RKO (cell line): ENCODE measurements at regions not wholly inside any gene's neighbourhood (a gene's known extent, or its start where the extent isn't known, plus 50 kb on each side); places are given as distances from the start of the nearest gene placed in this dataset.
"Not testable (repeated sequence)": the region's sequence is repeated elsewhere in the genome, so short reads cannot be mapped to it uniquely, and the experiment has no call there.

Experiments used
- DNase-seq: peaks from one replicate; pipeline ENCODE4 v3.0.0-alpha.2; 2016; ENCODE audit warnings: low spot score

DNA sequence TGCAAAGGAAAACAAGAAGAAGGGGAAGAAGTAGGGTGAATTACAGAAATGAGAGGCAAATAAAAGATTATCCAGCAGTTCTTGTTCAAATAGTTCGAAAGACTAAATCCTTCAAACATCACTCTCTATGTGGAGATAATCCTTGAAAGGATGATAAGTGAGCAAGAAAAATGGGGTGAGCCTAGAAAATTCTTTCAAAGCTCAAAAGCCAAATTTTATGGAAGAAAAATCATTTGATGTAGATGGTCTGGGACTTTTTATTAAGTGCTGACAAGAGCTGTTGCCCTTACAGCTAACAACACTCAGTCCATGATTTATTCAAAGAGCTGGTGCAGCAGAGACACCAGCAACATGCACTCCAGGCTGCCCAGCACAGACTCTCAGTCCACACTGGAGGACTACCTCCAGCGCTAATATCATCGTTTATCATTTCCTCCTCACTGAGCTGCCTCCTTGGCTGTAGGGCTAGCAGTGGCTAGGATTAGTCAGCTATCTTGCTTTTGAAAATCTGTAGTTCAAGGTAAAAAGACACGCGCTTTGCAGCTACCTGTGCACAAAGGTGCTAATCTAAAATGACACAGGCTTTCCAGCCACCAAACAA lies 264.8 kb upstream of the KIF2A start:
- DNase-seq, result no peak

DNA sequence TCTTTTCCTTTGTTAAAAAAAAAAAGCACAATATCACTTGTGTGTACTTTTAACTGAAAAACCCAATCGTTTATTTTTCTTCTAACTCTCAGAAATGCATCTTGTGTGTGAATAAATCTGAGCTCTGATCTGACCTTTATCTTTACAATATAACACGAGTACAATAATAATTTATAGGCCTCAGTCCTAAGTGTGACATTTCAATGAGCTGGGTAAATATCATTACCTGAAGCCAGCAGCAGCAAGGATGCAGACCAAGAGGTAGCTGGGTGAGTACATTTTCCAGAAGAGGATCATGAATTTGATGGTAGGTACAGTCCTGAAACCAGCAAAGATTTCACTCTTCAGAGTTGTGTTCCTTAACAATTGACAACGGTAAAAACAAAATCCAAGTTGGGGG lies 264.0 kb upstream of the KIF2A start:
- DNase-seq, result no peak

GRCh38 chr5:62043289-62044280 lies 262.4 kb upstream of the KIF2A start:
- DNase-seq, result no peak

DNA sequence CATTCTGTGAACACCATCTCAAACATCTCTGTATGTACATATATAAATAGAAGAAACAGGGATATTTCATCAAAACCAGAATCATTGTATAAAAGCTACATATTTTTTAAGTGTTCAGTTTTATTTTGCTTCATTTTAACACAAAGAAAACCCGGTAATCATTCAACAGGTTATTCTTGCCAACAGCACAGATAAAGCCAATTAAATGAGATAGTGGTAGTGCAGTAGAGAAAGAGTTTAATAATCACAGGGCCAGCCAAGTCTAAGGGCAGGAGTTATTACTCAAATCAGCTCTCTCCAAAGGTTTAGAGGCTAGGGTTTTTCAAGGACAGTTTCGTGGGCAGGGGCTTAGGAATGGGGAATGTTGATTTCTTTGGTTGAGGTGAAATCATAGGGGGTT lies 261.0 kb upstream of the KIF2A start:
- no peak for DNase-seq

DNA sequence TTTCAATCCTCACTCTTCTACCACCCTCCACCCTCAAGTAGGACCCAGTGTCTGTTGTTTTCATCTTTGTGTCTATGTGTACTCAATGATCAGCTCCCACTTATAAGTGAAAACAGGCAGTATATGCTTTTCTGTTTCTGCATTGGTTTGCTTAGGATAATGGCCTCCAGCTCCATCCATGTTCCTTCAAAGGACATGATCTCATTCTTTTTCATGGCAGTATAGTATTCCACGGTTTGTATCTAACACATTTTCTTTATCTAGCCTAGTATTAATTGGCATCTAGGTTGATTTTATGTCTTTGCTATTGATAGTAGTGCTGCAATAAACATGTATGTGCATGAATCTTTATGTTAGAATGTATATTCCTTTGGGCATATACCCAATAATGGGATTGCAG lies 259.8 kb upstream of the KIF2A start:
- no peak for DNase-seq

DNA sequence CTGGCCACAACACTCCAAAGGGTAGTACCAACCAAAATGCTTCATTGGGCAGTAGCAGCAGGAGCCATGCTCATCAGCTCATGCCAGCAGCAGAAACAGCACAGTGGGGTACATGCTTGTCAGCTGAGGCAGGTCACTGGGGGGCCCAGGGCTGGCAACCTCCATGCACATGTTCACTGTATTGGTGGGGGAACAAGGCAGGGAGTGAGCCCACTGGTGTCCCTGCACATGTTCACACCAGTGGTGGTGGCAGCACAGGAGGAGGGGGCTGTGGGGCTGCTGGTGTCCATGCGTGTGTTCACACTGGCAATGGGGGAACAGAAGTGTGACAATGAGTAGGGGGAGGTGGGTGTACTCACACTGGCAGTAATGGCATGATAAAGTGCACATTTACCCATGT lies 254.3 kb upstream of the KIF2A start:
- no peak for DNase-seq

- DNase-seq, result no peak
Observed at GRCh38 chr5:62059960-62060359, 246.0 kb upstream of the KIF2A start.

GRCh38 chr5:62065050-62065449 lies 241.0 kb upstream of the KIF2A start:
- DNase-seq, result no peak

GRCh38 chr5:62066761-62067277 lies 239.2 kb upstream of the KIF2A start:
- no peak for DNase-seq

DNA sequence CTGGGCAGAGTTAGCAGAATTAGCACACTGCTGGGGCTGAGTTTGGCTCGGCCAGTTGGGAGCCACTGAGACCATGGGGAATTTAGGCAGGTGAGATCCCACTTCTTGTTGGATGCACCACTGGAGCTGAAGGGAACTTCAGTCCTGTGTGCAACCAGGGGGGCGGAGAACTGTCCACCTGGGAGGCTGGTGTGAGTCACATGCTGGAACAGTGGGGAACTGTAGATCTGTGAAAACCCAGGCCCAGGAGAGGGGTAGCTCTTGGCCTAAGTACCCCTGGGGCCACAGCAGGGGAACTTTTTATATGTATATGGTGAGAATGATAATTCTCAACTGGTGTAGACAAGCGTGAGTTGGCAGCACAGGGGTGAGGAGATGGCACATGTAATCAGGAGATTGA lies 237.5 kb upstream of the KIF2A start:
- no peak for DNase-seq

- no peak for DNase-seq
Observed at GRCh38 chr5:62077387-62077786, 228.6 kb upstream of the KIF2A start.

DNA sequence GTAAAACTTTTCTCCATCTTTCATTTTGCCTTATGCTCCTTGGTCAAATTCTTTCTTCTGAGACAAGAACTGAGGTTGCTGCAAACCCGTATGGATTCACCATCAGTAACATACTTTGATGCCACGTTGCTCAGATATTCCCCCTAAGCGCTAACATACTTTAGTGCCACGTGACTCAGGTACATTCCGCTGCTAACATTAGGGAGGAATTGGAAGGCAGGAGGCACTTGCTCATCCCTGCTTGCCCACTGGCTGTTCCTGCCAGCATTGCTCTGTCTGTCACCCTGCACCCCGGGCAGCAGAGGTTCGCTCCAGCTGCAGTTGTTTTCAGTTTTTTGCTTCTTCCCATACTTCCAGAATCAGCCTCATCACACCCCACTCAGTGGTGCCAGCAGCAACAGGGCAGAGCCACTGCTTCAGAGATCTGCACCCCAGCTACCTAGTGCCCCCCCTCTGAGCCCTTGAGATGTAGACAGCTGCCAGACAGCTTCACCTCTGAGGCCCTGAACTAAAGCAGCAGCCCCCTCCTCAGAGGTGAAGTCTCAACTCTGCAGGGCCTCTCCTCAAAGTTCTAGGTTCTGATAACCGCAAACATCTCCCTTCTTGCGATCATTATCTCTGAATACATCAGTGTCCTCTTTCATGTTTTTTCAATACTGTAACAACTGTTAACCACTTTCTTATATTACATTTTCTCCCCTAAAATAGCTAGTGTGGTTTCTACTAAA lies 228.0 kb upstream of the KIF2A start:
- DNase-seq, result no peak

- DNase-seq, result peak; percentile 91
Observed at GRCh38 chr5:62082370-62082801, 223.6 kb upstream of the KIF2A start.

DNA sequence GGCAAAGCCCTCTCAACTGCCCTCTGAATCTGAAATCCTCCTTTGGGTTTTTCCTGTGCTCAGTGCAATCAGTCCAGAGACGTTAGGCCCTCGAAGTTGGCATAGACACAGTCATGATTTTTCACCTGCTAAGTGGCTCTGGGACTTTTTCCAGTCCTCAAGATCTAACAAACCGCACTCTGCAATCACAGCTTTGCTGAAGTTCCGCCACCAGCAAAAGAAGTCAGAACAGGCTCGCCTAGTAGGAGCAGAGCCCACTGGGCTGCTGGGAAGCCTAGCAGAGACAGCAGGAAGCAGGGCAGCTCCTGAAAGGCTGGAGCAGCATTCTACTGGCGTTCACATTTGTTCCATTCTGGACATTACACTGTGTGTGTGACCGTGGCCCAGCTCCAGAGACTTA lies 222.8 kb upstream of the KIF2A start:
- DNase-seq, result no peak

- DNase-seq, result no peak
Observed at GRCh38 chr5:62083661-62084060, 222.3 kb upstream of the KIF2A start.

DNA sequence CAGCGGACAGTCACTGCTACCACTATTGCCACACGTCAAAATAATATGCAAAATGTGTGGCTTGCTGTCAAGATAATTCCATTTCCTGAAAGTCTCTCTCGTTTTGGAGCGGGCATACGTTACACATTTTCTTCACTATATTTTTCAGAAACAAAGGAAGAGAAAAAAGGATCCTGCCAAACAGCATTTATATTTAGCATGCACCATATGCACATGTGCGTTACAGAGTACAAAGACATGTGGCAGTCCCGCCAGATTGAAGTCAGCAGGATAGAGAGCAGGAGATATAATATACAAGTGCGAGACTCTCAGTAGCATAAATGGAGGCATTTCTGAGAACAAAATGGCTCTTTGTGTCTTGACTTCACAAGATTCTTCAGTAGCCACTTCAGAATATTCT lies 221.6 kb upstream of the KIF2A start:
- no peak for DNase-seq

DNA sequence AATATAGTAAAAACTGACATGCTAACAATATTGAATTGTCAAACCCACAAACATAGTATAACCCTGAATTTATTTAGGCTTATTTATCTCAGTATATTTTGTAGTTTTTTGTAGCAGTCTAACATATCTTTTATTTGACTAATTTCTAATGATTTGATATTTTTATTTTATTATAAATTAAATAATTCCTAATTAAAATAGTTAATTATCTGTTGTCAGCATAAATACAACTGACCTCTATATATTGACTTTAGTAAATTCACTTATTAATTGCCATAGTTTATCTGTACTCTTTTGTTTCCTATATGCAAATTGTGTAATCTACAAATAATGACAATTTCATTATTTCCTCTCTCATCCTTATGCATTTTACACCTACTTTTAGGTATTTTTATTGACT lies 215.1 kb upstream of the KIF2A start:
- DNase-seq, result no peak

- DNase-seq, result no peak
Observed at GRCh38 chr5:62093411-62093810, 212.6 kb upstream of the KIF2A start.

DNA sequence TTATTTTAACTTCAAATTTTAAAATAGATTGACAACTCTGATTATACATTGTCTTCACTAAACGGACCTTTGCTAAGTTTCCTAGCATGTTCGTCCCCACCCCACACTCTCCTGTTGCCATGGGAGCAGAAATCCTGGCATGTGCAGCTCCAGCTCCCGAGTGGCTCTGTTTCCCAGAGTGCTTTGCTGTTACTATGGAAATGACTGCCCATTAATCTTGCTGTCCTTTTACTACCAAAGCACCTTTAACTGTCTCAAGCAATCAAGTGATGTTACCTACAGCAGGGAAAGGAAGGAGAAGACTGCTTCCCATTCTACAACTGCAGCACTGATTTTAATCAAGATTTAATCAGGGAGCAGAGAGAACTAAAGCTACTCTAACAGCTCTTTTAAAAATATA lies 212.0 kb upstream of the KIF2A start:
- DNase-seq, result no peak

GRCh38 chr5:62097361-62097760 lies 208.6 kb upstream of the KIF2A start:
- no peak for DNase-seq

DNA sequence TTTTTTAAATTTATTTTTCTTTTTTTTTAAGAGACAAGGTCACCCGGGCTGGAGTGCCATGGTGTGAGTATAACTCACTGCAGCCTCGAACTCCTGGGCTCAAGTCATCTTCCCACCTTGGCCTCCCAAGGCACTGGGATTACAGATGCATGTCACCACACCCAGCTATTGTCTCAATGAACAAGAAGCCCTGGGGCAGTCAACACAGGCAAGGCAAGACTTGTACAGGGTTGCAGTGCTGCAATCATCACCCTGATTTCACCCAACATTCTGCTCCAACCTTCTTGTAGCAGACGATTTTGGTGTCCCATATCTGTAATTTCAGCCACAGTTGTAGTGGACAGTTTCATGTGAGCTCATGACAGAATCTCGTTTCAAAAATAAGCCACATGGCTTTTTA lies 205.8 kb upstream of the KIF2A start:
- no peak for DNase-seq

DNA sequence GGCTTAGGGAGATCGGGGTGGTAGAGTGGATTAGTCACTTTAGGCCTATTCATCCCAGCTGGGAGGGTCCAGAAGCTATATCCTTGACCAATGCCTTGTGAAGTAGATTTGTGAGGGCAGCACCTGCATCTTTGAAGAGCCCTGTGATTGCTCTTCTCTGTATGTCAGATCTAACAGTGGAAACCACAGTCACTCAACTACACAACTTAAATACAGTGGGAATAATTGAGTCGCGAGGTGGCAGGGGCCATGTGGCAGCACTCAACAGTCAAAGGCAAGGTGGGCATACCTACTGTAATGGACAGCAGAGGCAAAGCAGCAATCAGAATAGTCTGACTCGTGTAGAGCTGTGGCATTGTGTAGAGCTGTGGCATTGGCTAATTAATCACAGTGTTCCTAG lies 202.1 kb upstream of the KIF2A start:
- DNase-seq, result not testable (repeated sequence)

GRCh38 chr5:62111428-62111827 lies 194.6 kb upstream of the KIF2A start:
- peak; percentile 30 for DNase-seq
